ENCODE measurements at regions not wholly inside any gene's neighbourhood (a gene's known extent, or its start where the extent isn't known, plus 50 kb on each side); places are given as distances from the start of the nearest gene placed in this dataset.

GRCh38 chr5:153224651-153225050 lies 265.8 kb upstream of the GRIA1 start:
- no peak for TF ChIP-seq CTCF (IDR thresholded peaks at IDR 0.05)
- no peak for TF ChIP-seq POLR2A (IDR thresholded peaks at IDR 0.05)
- intact Hi-C loops (cut with DNase I) = no loop called here
- ATAC-seq (no peak), DNase-seq (no peak)
- no peaks in the 10 kb centered on the region for H3K4me1 ChIP-seq
- no peaks in the 10 kb centered on the region for H3K27me3 ChIP-seq
- no peaks in the 10 kb centered on the region for H3K9me3 ChIP-seq
- H3K36me3 ChIP-seq = no peaks in the 10 kb centered on the region
- H3K27ac ChIP-seq = no peak overlapping the region
- no peak overlapping the region for H3K4me3 ChIP-seq

- intact Hi-C loops (cut with DNase I) = no loop called here
- Histone ChIP-seq H3K4me3 (no peak overlapping the region), H3K27ac (no peak overlapping the region), H3K36me3 (no peaks in the 10 kb centered on the region), H3K27me3 (no peaks in the 10 kb centered on the region), H3K4me1 (no peaks in the 10 kb centered on the region), H3K9me3 (no peaks in the 10 kb centered on the region)
- TF ChIP-seq CTCF (IDR thresholded peaks at IDR 0.05) = no peak
- TF ChIP-seq POLR2A (IDR thresholded peaks at IDR 0.05) = no peak
- DNase-seq = no peak
- ATAC-seq = no peak
- 40% methylated on average over 2 of the region's 2 CpGs for WGBS (ENCODE audit: insufficient coverage, low coverage, low lambda C conversion rate, missing lambda C conversion rate)
Measured at GRCh38 chr5:153233933-153234332, 256.5 kb upstream of the GRIA1 start.

GRCh38 chr5:153236319-153236718 lies 254.2 kb upstream of the GRIA1 start:
- no peak for TF ChIP-seq CTCF (IDR thresholded peaks at IDR 0.05)
- TF ChIP-seq POLR2A (IDR thresholded peaks at IDR 0.05) = no peak
- no peaks in the 10 kb centered on the region for H3K9me3 ChIP-seq
- intact Hi-C loops (cut with DNase I) = no loop called here
- no peaks in the 10 kb centered on the region for H3K27me3 ChIP-seq
- ATAC-seq = no peak
- no peaks in the 10 kb centered on the region for H3K36me3 ChIP-seq
- no peaks in the 10 kb centered on the region for H3K4me1 ChIP-seq
- no peak overlapping the region for H3K27ac ChIP-seq
- no peak overlapping the region for H3K4me3 ChIP-seq
- WGBS (ENCODE audit: insufficient coverage, low coverage, low lambda C conversion rate, missing lambda C conversion rate) = 23% methylated on average over 3 of the region's 3 CpGs
- DNase-seq = no peak

- H3K27ac ChIP-seq = no peak overlapping the region
- H3K36me3 ChIP-seq = no peaks in the 10 kb centered on the region
- no peak for ATAC-seq
- WGBS (ENCODE audit: insufficient coverage, low coverage, low lambda C conversion rate, missing lambda C conversion rate) = 13% methylated on average over 1 of the region's 1 CpG
- no peaks in the 10 kb centered on the region for H3K9me3 ChIP-seq
- H3K4me1 ChIP-seq = no peaks in the 10 kb centered on the region
- DNase-seq = no peak
- H3K27me3 ChIP-seq = no peaks in the 10 kb centered on the region
- H3K4me3 ChIP-seq = no peak overlapping the region
- TF ChIP-seq CTCF (IDR thresholded peaks at IDR 0.05) (no peak), POLR2A (IDR thresholded peaks at IDR 0.05) (no peak)
- intact Hi-C loops (cut with DNase I) = no loop called here
Measured at GRCh38 chr5:153237671-153238332, 252.7 kb upstream of the GRIA1 start.

- no peaks in the 10 kb centered on the region for H3K4me1 ChIP-seq
- no peak for DNase-seq
- H3K9me3 ChIP-seq = no peaks in the 10 kb centered on the region
- TF ChIP-seq POLR2A (IDR thresholded peaks at IDR 0.05) (no peak), CTCF (IDR thresholded peaks at IDR 0.05) (no peak)
- H3K36me3 ChIP-seq = no peaks in the 10 kb centered on the region
- H3K27ac ChIP-seq = no peak overlapping the region
- no peaks in the 10 kb centered on the region for H3K27me3 ChIP-seq
- no peak for ATAC-seq
- no peak overlapping the region for H3K4me3 ChIP-seq
- intact Hi-C loops (cut with DNase I) = no loop called here
Measured at GRCh38 chr5:153257381-153257780, 233.1 kb upstream of the GRIA1 start.

Measured in right lobe of liver (tissue), 6 donors.